ENCODE measurements at regions not wholly inside any gene's neighbourhood (a gene's known extent, or its start where the extent isn't known, plus 50 kb on each side); places are given as distances from the start of the nearest gene placed in this dataset.

- no peak for DNase-seq
These were observed 196.1 kb downstream of the PHETA1 start for GRCh38 chr12:111172786-111173185.

GRCh38 chr12:111171832-111172231, 197.1 kb downstream of the PHETA1 start:
- no peak for DNase-seq

- no peak for DNase-seq
These were observed 197.6 kb downstream of the PHETA1 start for GRCh38 chr12:111171345-111171744.

- peak; percentile 13 for DNase-seq
These were observed 198.4 kb downstream of the PHETA1 start for GRCh38 chr12:111170543-111170942.

- DNase-seq: no peak
These were observed 199.4 kb downstream of the PHETA1 start for GRCh38 chr12:111169456-111169855.

GRCh38 chr12:111169032-111169431, 199.9 kb downstream of the PHETA1 start:
- no peak for DNase-seq

- no peak for DNase-seq
These were observed 200.6 kb downstream of the PHETA1 start for GRCh38 chr12:111168009-111168900.

- no peak for DNase-seq
These were observed 201.9 kb downstream of the PHETA1 start for GRCh38 chr12:111166779-111167540.

GRCh38 chr12:111164833-111165525, 203.9 kb downstream of the PHETA1 start:
- DNase-seq: no peak

- no peak for DNase-seq
These were observed 205.5 kb downstream of the PHETA1 start for GRCh38 chr12:111163422-111163821.

GRCh38 chr12:111161898-111162297, 207.0 kb downstream of the PHETA1 start:
- DNase-seq: no peak

GRCh38 chr12:111160350-111161241, 208.3 kb downstream of the PHETA1 start:
- no peak for DNase-seq

- no peak for DNase-seq
These were observed 209.9 kb downstream of the PHETA1 start for GRCh38 chr12:111158992-111159391.

GRCh38 chr12:111157486-111157885, 211.4 kb downstream of the PHETA1 start:
- DNase-seq: no peak

- no peak for DNase-seq
These were observed 212.6 kb downstream of the PHETA1 start for GRCh38 chr12:111156304-111156703.

- DNase-seq: no peak
These were observed 213.4 kb downstream of the PHETA1 start for GRCh38 chr12:111155521-111155920.

- no peak for DNase-seq
These were observed 213.9 kb downstream of the PHETA1 start for GRCh38 chr12:111155020-111155419.

GRCh38 chr12:111154147-111154834, 214.6 kb downstream of the PHETA1 start:
- DNase-seq: no peak

GRCh38 chr12:111152561-111152960, 216.3 kb downstream of the PHETA1 start:
- no peak for DNase-seq

- DNase-seq: no peak
These were observed 217.7 kb downstream of the PHETA1 start for GRCh38 chr12:111150921-111151840.

GRCh38 chr12:111150360-111150759, 218.5 kb downstream of the PHETA1 start:
- no peak for DNase-seq
